CD14-positive monocyte (primary cell): ENCODE measurements at regions not wholly inside any gene's neighbourhood (a gene's known extent, or its start where the extent isn't known, plus 50 kb on each side); places are given as distances from the start of the nearest gene placed in this dataset.

Source experiments
- DNase-seq, 3 donors: peaks; one replicate each; pipeline ENCODE4 v3.0.0-alpha.2; 2011 to 2022
- H2AFZ ChIP-seq: 2 replicates; pipeline ENCODE4 v1.6.0; 2012; ENCODE audit warnings: mild to moderate bottlenecking, low read depth, low read length, inconsistent platforms; ENCODE audit not compliant: insufficient read depth, poor library complexity, severe bottlenecking
- H3K27ac ChIP-seq, 2 donors: 1 replicate in 1 of 2; 2 replicates in 1 of 2; pipeline ENCODE4 v1.5.1; 2012 to 2013; ENCODE audit warnings: low read length in 2 of 2, control low read depth in 1 of 2, inconsistent platforms in 1 of 2, low read depth in 1 of 2, mild to moderate bottlenecking in 1 of 2
- H3K27me3 ChIP-seq, 2 donors: one replicate each; pipeline versions ENCODE4 v1.6.0 to v1.6.1; 2011 to 2013; ENCODE audit warnings: low read length in 2 of 2; ENCODE audit not compliant: control insufficient read depth in 2 of 2, insufficient read depth in 2 of 2
- H3K36me3 ChIP-seq, 2 donors: replicated peaks in 1 of 2; 1 replicate in 1 of 2; 2 replicates in 1 of 2; pipeline versions ENCODE4 v1.5.1 to v1.6.1; 2012 to 2013; ENCODE audit warnings: low read length in 2 of 2, control low read depth in 1 of 2, inconsistent platforms in 1 of 2, mild to moderate bottlenecking in 1 of 2; ENCODE audit not compliant: insufficient read depth in 2 of 2, control insufficient read depth in 1 of 2
- H3K4me1 ChIP-seq, 2 donors: 1 replicate in 1 of 2; 2 replicates in 1 of 2; pipeline versions ENCODE4 v1.5.1 to v1.6.1; 2012 to 2013; ENCODE audit warnings: low read length in 2 of 2, control low read depth in 1 of 2, inconsistent platforms in 1 of 2, mild to moderate bottlenecking in 1 of 2, moderate library complexity in 1 of 2; ENCODE audit not compliant: insufficient read depth in 2 of 2, control insufficient read depth in 1 of 2
- H3K4me2 ChIP-seq: replicated peaks from 2 replicates; pipeline ENCODE3; 2012; ENCODE audit warnings: low read length, moderate library complexity, mild to moderate bottlenecking; ENCODE audit not compliant: poor library complexity, severe bottlenecking; ENCODE audit errors: extremely low read depth
- H3K4me3 ChIP-seq, 3 experiments: fragments of 200-600 bp in 1 of 3; sonication (generic) in 1 of 3; replicated peaks in 1 of 3; 1 replicate in 2 of 3; 2 replicates in 1 of 3; pipeline ENCODE4 v1.5.1; 2011 to 2013; ENCODE audit warnings: low read length in 3 of 3, mild to moderate bottlenecking in 3 of 3, control low read depth in 2 of 3, low read depth in 2 of 3, inconsistent platforms in 1 of 3, moderate library complexity in 1 of 3
- H3K79me2 ChIP-seq: 2 replicates; pipeline ENCODE4 v1.6.0; 2012; ENCODE audit warnings: mild to moderate bottlenecking, control low read depth, inconsistent platforms, low read length, moderate library complexity; ENCODE audit not compliant: insufficient read depth
- H3K9ac ChIP-seq: 2 replicates; pipeline ENCODE4 v1.6.0; 2017; ENCODE audit warnings: low read length, mild to moderate bottlenecking; ENCODE audit not compliant: insufficient read depth, poor library complexity, severe bottlenecking
- H3K9me3 ChIP-seq, 2 donors: replicated peaks in 1 of 2; 1 replicate in 1 of 2; 2 replicates in 1 of 2; pipeline versions ENCODE4 v1.5.1 to v1.6.1; 2012 to 2013; ENCODE audit warnings: low read length in 2 of 2, control low read depth in 1 of 2; ENCODE audit not compliant: control insufficient read depth in 1 of 2, insufficient read depth in 1 of 2
- H4K20me1 ChIP-seq: 2 replicates; pipeline ENCODE4 v1.6.0; 2012; ENCODE audit warnings: mild to moderate bottlenecking, low read length, control low read depth, moderate library complexity; ENCODE audit not compliant: insufficient read depth
- H3K27ac Mint-ChIP-seq, 7 donors: one replicate each; pipeline ENCODE4 v1.8.0; 2020; ENCODE audit warnings: mild to moderate bottlenecking in 7 of 7, mixed read lengths in 7 of 7, moderate library complexity in 6 of 7, inconsistent platforms in 2 of 7
- H3K27me3 Mint-ChIP-seq, 3 donors: one replicate each; pipeline ENCODE4 v1.8.0; 2021 to 2022; ENCODE audit warnings: low read depth in 3 of 3, mild to moderate bottlenecking in 3 of 3, mixed read lengths in 3 of 3, moderate library complexity in 3 of 3, inconsistent platforms in 1 of 3
- H3K36me3 Mint-ChIP-seq, 2 donors: one replicate each; pipeline ENCODE4 v1.8.0; 2020; ENCODE audit warnings: mixed read lengths in 2 of 2, inconsistent platforms in 1 of 2, mild to moderate bottlenecking in 1 of 2
- H3K4me1 Mint-ChIP-seq: one replicate; pipeline ENCODE4 v1.8.0; 2020; ENCODE audit warnings: mild to moderate bottlenecking, mixed read lengths
- H3K4me3 Mint-ChIP-seq, 2 donors: one replicate each; pipeline ENCODE4 v1.8.0; 2020; ENCODE audit warnings: mild to moderate bottlenecking in 2 of 2, mixed read lengths in 2 of 2, moderate library complexity in 1 of 2
- H3K9me3 Mint-ChIP-seq, 7 donors: one replicate each; pipeline ENCODE4 v1.8.0; 2020 to 2022; ENCODE audit warnings: mixed read lengths in 7 of 7, mild to moderate bottlenecking in 6 of 7, moderate library complexity in 6 of 7, inconsistent platforms in 2 of 7
- WGBS: methylation state at CpG from one replicate; pipeline ENCODE4 v1.1.5; 2013; ENCODE audit warnings: missing lambda C conversion rate; ENCODE audit not compliant: insufficient coverage; 5-methylcytosine and 5-hydroxymethylcytosine counted together
- intact Hi-C, 2 donors: fragments of 100-400 bp; cut with micrococcal nuclease; formaldehyde crosslinking; loops; one replicate each; pipeline versions ENCODE4 v1.15.0 to v1.15.1; 2023
- TF ChIP-seq, protein P1 (sequence below): fragments of 200-600 bp; IDR thresholded peaks from one replicate; pipeline ENCODE4 v1.8.0; 2022; ENCODE audit warnings: antibody characterized with exemption, mild to moderate bottlenecking

DNA sequence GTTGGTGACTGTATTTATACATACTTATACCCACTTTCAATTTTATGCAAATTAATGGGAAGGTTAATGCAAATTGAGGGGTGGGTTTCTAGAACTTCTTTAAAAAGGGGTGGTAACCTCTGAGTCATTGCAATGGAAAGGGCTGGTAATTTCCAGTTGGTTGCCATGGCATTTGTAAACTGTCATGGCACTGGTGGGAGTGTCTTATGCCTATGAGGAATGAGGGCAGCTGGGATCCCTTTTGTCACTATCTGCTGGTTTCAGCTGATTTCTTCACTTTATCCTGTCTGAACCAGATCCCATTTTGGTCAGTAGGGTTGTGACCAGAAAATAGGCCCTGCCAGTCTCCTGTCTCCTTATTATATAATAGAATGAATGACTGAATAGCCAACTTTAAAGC, 1006.7 kb upstream of the GOT2 start:
- no peak overlapping the region for H2AFZ ChIP-seq
- no peak overlapping the region for H3K4me2 ChIP-seq
- intact Hi-C loops: no loop called here
- TF ChIP-seq, protein P1, sequence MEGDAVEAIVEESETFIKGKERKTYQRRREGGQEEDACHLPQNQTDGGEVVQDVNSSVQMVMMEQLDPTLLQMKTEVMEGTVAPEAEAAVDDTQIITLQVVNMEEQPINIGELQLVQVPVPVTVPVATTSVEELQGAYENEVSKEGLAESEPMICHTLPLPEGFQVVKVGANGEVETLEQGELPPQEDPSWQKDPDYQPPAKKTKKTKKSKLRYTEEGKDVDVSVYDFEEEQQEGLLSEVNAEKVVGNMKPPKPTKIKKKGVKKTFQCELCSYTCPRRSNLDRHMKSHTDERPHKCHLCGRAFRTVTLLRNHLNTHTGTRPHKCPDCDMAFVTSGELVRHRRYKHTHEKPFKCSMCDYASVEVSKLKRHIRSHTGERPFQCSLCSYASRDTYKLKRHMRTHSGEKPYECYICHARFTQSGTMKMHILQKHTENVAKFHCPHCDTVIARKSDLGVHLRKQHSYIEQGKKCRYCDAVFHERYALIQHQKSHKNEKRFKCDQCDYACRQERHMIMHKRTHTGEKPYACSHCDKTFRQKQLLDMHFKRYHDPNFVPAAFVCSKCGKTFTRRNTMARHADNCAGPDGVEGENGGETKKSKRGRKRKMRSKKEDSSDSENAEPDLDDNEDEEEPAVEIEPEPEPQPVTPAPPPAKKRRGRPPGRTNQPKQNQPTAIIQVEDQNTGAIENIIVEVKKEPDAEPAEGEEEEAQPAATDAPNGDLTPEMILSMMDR: no peak
- no peaks in the 10 kb centered on the region for H3K9me3 ChIP-seq
- H3K4me1 Mint-ChIP-seq: no peaks in the 10 kb centered on the region
- H3K79me2 ChIP-seq: no peaks in the 10 kb centered on the region
- no peak overlapping the region for H3K4me3 Mint-ChIP-seq
- no peak overlapping the region for H3K9ac ChIP-seq
- no peaks in the 10 kb centered on the region for H4K20me1 ChIP-seq
- H3K4me3 ChIP-seq: no peak overlapping the region
- H3K27me3 Mint-ChIP-seq: peaks cover 0 to 4% (median 2%) of the 10 kb centered on the region in 3 donors
- H3K4me1 ChIP-seq: no peaks in the 10 kb centered on the region
- DNase-seq: no peak
- no peaks in the 10 kb centered on the region for H3K36me3 ChIP-seq
- H3K27ac Mint-ChIP-seq: no peak overlapping the region
- H3K27me3 ChIP-seq: no peaks in the 10 kb centered on the region
- H3K27ac ChIP-seq: no peak overlapping the region
- no peaks in the 10 kb centered on the region for H3K36me3 Mint-ChIP-seq
- H3K9me3 Mint-ChIP-seq: peaks cover 0 to 7% (median 3%) of the 10 kb centered on the region in 7 donors

DNA sequence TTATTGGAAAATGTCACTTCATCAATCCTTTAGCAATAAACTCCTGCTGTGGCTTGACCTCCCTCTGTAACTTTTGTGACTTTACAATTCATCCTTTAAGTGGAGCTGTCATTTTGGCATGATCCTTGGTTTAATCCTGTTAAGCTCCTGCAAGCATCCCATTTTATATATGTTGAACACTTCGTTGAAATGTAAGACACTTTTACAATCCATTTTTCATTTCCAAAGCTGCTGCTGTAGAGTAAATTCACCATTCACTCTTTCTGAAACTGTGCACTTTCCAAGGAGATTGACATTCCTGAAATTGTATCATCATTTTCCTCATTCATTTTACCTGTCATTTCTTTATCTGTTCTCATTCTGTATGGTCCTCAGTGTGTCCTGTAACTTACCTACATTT, 1003.2 kb upstream of the GOT2 start:
- TF ChIP-seq, protein P1: no peak
- Histone ChIP-seq H3K9ac (no peak overlapping the region), H3K36me3 (no peaks in the 10 kb centered on the region), H3K4me1 (no peaks in the 10 kb centered on the region), H3K4me3 (no peak overlapping the region), H3K4me2 (no peak overlapping the region), H4K20me1 (no peaks in the 10 kb centered on the region), H2AFZ (no peak overlapping the region), H3K27me3 (no peaks in the 10 kb centered on the region), H3K79me2 (no peaks in the 10 kb centered on the region), H3K27ac (no peak overlapping the region), H3K9me3 (no peaks in the 10 kb centered on the region)
- no peak for DNase-seq
- WGBS: no CpG with 5 or more reads among the region's 1 CpG
- H3K9me3 Mint-ChIP-seq: peaks cover 2 to 6% (median 4%) of the 10 kb centered on the region in 7 donors
- intact Hi-C loops: no loop called here
- no peak overlapping the region for H3K4me3 Mint-ChIP-seq
- H3K4me1 Mint-ChIP-seq: no peaks in the 10 kb centered on the region
- H3K36me3 Mint-ChIP-seq: no peaks in the 10 kb centered on the region
- no peaks in the 10 kb centered on the region for H3K27me3 Mint-ChIP-seq
- no peak overlapping the region for H3K27ac Mint-ChIP-seq
